HG02885 (cell line): ENCODE measurements at regions not wholly inside any gene's neighbourhood (a gene's known extent, or its start where the extent isn't known, plus 50 kb on each side); places are given as distances from the start of the nearest gene placed in this dataset.

Experiments
- ATAC-seq: cut with Tn5 transposase; IDR thresholded peaks from one replicate; pipeline ENCODE4 v1.9.1; 2021; ENCODE audit warnings: mild to moderate bottlenecking; ENCODE audit not compliant: unreplicated experiment, poor library complexity

DNA sequence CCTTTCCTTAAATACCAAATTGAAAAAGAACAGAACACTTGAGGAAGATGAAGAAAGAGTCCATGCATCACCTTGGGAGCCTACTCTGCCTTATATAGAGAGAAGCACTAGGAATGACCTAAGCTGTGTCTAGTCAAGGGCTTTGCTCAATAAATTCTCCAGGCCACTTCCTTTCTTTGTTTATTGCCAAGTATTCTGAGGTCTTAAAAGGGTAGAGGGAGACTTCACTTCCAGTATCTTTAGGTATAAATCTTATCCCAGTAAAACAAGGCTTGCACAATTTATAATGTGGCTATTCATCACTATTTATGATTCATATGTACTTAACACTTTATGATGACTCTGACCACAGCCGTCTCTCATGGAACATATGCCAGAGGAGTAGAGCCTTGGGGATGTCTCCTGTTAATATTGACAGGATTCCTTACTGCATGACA is 85.1 kb upstream of the ARHGAP5 start:
- no peak for ATAC-seq

DNA sequence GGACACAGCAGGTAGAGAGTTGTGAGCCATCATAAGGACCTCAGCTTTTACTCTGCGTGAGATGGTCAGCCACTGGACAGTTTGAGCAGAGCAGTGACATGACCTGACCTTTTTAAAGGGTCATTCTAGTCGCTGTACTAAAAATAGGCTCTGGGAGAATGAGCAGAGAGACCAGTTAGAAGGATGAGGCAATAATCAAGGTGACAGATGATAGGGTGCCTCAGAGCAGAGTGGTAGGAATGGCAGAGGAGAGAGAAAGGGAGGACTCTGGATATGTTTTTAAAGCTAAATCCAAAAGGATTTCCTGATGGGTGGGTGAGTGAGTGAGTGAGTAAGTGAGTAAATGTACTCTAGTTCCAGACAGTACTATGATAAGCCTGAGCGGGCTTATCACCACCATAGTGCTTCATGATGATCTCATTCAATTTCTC is 83.6 kb upstream of the ARHGAP5 start:
- no peak for ATAC-seq

DNA sequence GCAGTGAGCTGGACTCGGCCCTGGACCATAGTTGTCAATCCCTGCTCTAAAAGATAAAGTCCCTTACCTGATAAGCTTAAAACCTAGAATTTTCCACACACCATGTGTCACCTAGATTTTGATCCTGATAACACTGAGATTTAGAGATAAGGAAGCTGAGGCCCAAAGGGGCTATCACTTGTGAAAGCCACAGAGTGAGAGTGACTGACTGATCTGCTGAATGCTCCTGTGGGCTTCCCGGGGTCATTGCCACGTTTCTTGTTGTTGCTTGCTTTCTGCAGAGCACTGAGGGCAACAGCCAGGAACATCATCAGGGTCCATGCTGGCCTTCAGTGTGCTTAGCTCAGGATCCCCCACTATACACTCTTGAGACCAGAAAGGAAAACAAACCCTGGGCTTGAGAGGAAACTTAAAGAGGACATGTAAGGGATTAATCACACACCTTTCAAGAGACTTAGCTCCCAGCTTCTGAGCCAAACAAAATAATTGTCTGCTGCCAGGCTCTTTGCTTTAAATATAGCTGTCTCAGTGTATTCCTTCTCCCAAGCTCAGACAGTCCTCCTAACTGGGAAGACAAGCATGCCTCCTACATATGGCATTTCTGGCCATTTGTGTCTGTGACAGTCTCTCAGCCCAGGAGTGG is 82.6 kb upstream of the ARHGAP5 start:
- ATAC-seq = no peak

DNA sequence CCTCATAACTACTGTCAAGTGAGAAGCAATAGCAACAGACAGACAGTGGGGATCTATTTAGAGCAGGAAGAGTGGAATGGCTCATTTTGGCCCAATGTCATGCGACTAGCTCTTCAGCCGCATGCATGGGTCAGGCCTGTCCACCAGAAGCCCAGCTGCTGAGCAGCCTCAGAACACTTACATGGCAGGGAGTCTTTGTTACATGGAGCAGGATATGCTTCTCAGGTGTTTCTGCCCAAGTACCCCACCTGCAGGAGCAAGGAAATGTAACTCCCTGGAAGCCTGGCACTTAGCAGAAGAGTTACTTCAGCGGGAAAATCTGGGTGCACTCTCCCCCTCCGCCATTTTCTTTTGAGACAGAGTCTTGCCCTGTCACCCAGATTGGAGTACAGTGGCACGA is 73.5 kb upstream of the ARHGAP5 start:
- no peak for ATAC-seq

DNA sequence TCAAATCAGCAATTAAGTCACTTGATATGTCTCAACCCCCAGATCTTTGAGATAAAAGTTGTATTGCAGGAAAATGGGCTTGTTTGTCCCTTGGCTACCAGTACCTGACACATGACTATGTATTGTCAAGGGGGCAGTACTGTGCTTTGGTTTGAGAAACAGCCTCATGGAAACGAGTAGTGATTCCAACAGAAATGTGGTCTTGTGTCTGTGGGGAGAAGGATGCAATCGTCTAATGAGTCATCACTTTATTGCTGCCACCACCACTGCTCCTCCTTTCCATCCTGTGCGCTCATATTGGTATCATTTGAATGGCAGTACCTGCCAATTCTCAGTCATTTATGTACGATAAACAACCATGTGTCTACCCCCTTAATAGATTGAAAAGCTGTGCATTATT is 72.8 kb upstream of the ARHGAP5 start:
- no peak for ATAC-seq

DNA sequence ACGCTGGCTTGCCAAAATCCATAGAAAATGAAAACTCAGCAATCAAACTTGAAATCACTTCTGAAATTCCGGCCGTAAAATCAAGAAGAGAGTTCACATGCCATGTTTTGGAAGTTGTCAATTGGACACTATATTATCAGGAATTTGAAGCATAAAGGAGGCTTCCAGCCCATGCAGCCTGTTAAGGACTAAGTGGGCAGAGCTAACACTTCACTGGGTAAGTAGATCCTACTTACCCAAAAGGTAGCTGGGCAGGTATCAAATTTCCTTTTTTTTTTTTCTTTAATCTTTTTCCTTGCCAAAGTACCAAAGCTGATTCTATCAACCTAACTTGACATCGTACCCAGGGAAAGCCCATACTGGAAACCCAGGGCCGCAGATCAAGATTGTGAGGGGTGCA is 71.5 kb upstream of the ARHGAP5 start:
- ATAC-seq = no peak

DNA sequence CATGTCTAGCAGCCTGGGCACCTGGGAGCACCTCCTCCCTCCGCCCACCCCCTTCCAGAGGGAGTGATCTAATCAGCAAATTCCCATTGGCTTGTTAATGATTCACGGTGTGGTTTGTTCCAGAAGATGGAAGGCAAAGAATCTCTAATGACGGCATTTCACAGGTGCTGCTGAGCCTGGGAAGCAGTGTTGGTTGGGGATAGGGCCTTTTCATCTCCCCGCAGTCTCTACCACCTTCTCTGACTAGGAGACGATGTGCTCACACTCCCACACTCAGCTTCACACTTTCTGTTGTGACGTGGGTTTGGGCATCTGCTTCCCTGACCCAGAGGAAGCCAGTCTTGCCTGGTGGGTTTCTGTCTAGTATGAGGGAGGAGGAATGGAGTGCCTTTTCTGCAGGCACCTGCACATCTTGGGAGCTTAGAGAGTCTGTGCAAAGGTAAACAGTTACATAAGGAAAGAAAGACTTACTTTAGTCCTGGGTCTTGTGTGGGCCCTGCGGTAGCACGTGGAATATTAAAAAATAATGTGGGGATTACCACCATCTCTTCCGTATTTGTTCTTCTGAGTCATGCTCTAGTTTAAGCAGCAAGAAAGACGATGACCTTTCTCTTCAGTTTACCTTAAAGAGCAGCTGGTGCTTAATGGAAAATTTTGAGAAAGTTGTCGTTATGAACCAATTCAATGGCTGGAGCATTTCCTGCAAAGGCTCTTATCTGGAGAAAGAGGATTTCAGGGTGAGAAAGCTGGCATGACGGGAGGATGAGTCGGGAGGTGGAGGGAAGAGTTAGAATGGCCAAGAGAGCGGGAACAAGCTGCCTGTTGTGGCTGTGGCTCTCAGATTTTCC is 70.6 kb upstream of the ARHGAP5 start:
- ATAC-seq = no peak

DNA sequence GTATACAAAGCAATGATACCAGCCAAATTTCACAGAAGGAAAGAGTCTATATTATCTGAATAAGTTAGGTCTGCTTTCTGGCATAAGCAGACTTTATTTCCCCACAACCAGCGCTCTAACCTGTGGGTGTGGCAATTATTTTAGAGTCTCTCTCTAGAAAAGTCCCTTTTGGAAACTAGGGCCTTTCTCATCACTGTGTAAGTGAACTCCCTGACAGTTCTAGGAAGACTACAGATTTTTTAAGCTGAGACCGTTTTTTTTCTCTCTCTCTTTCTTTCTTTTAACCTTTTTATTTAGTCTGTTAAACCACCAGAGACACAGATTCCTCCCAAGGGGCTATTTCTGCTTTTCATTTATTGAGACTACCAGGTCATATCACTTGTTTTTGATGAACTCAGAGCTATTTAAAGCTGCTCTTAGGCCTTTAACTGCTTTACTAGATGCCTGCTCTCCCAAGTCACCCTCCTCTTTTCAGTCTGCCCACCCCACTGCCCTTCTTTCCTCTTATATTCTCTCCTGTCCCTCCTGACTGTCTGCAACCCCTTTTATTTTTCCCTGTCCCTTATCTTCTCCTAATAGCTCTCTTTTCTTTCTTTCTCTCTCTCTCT is 69.2 kb upstream of the ARHGAP5 start:
- no peak for ATAC-seq

DNA sequence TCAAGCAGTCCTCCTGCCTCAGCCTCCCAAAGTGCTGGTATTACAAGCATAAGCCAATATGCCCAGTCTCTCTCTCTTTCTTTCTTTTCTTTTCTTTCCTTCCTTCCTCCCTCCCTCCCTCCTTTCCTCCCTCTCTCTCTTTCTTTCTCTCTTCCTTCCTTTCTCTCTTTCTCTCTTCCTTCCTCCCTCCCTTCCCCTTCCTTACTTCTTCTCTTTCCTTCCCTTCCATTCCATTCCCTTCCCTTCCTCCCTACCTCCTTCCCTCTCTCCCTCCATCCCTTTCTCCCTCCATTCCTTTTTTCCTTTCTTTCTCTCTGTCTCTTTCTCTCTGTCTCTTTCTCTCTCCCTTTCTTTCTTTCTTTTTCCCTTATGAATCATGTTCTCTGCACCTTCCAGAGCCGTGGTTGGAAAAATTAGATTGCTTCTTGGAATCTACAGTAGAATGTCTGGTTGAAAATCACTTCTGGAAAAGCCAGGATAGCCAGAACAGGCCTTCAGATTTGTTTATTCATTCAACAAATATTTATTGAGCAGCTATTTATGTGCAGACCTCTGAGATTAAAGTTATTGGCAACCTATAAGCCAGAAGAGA is 68.4 kb upstream of the ARHGAP5 start:
- no peak for ATAC-seq

DNA sequence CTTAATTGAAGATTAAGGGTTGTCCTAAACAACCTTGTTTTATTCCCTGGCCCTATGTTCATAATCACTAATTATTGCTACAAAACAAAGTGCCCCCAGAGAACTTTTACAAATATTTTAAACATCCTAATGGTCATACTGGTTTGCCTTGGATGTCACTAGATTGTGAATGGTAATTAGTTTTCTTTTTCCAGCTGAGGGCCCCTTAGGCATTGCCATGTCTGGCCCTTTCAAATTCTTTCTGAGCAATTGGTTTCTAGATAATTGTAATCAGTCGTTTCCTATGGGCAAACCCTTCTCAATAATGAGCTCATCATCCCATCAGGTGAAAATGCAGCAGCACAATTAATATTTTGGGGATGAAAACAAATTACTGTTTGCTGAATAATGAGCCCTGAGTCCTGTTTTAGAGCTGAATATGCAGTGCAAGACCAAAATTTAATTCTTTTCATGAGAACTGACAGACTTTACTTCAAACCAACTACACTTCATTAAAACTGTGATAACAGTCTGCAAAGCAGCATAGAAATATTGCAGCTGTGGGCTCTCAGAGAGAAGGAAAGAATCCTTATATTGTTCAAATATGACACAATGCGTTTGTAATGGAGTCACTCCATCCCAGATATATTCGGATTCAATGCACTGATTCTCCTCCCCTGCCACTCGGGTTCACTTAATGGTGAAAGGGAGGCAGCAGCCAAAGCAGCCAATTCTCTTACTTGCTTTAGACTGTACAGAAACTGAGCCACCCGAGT is 67.7 kb upstream of the ARHGAP5 start:
- ATAC-seq = no peak

DNA sequence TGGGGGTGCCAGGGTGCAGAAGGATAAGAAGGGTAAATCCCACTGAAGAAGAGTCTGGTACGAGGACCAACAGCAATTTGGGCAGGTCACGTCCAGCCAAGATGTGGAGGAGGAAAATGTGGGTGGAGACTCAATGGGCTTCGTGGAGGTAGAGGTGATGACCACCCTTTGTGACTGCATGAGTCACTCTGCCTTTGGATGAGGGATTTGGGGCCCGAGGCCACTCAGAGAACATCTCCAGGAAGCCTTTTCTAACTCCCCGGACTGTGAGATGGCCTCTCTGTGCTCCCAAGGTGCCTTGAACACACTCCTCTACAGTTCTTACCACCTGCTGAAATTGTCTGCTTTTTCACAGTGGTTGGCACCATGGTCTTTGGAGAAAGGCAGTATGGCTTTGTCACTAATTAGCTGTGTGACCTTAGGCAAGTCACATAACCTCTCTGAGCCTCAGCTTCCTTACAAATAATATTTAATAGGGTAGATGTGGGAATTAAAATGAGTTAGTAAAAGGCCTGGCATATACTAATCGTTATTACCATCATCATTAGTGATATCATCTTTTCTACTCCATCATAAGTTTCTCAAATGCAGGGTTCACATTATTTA is 67.0 kb upstream of the ARHGAP5 start:
- ATAC-seq = no peak

DNA sequence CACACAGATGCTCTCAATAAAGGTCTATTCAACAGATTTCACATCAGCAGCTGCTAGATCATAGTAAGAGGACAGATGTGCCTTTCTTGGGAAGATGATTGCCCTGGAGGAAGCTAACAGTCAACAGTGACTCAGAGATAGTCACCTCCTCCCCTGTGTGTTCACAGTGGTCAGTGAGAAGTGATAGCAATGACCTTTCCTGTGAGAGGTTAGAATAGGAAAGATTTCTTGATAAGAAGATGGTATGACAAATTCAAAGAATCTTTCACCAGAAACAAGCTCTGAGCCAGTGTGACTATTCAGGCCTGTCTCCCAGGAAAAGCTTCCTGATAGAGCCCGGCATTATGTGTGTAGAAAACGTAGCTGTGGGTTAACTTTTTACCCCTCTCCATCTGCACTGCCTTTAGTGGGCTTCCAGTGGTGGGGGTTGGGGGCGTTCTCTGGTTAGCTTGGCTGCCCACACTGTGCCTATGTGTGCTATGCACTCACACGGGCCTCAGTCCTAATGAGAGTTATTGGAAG is 66.4 kb upstream of the ARHGAP5 start:
- ATAC-seq = no peak

DNA sequence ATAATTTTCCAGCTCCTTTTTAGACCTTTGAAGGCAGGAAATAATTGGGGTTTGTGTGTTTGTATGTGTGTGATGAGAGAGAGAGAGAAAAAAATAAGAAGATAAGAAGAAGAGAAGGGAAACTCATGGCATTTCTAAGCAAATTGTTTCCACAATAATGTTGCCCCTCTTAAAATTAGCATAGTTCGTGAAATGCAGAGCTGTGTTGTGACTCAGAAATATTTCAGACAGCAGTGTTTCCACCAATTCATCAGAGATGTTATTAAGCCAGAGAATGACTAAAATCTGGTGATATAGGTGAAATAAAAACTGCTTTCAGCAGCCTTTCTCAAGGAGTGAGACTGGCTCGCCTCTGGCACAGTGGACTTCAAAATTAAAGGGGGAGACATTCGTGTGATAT is 65.9 kb upstream of the ARHGAP5 start:
- no peak for ATAC-seq

DNA sequence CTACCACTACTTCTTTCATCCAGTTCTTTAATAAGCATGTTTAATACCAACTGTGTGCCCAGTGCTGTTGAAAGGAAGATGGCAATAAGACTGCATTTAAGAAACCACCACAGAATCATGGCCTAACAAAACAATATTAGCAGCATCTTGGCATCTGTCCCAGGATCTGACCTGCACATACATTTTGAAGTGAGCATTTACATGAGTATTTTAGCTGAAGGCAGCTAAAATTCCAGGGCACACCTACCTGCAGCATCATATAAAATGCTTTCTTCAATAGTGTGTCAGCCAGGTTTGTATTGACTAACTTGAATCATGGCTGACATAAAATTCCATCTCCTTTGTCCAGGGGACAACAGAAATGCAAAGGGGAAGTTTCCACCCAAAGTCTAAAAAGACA is 65.0 kb upstream of the ARHGAP5 start:
- no peak for ATAC-seq

DNA sequence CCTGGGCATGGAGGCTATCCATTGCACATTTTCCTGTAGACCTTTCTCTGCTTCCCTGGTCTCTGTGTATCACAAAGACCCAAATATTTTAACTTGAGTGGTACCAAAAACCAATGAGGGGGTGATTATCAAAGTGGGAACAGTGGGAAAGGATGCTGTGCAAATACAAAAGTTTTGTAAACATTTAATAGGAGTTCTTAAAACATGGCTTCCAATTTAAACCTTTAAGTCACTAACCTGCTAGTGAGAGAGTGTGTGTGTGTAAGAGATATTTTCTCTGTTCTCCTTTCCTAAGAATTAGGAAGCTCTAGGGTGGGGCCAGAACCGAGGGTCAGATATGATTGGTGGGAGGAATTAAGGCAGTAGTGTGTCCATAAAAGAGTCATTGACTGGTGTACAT is 64.5 kb upstream of the ARHGAP5 start:
- no peak for ATAC-seq

DNA sequence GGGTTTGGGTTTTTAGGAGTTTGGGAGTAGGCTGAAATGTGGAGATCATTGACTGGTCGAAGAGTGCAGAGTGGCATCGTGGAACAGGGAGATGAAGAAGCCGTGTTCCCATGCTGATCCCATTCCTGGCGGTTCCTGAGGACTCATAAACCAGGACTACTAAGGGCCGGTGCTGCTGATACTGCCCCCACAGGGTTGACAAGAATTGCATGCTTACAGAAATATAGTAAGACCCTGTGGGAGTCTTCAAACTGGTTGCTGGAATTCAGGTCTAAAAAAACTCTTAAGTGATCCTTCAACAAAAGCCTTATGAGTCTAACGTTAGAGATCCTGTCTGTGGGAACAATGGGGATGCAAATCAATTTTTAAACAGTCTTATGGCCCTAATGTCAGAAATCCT is 64.0 kb upstream of the ARHGAP5 start:
- ATAC-seq = no peak

DNA sequence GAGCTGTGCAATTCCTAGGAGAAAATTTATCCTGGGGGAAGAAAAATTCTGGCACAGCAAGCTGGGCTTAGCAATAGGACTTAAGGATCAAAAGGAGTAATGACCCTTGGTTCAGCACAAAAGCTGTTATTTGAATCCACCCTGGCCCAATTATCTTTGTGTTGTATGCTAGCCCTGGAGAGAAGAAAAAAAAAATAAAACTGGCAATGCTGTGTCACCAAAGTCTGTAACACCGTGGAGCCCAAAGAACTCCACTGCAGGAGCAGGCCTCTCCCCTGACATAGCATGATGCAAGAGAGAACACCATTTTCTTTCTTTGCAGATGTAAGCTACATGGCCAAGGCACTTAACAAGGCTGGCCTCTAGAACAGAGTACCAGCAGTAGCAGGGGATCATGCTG is 63.0 kb upstream of the ARHGAP5 start:
- no peak for ATAC-seq

DNA sequence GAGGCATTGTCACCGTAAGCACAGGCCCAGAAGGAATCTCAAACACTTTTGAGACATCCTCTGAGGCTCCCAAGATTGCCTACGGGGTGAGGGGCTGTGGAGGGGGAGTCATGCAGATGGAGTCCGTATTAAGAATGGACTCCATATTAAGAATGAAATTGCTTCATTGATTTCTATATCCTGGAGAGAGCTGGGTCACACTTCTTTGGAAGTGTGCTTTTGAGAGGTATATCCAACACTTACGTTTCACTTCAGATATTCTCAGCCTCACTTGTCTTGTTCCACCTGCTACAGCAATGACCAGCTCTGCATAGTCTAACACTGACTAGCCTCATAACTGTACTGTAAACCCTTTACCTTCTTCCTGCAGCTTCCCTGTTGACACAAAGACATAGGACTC is 62.6 kb upstream of the ARHGAP5 start:
- no peak for ATAC-seq

DNA sequence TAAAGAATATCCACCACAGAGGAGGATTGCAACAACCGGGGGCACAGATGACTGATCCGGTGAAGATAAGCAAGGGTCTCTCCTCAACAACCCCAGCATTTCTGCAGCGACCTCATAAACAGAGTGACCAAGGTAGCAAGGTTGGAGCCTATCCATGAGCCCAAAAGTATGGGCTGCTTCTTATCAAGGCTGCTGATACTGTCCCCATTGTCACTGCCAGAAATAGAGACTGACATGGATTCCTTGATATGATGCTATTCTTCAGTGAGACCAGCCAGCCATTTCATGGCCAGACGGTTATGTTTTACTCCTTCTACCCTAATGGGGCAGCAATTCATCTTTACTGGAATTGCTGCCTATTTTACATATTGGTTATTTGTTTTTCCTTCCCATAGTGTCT is 61.9 kb upstream of the ARHGAP5 start:
- no peak for ATAC-seq

DNA sequence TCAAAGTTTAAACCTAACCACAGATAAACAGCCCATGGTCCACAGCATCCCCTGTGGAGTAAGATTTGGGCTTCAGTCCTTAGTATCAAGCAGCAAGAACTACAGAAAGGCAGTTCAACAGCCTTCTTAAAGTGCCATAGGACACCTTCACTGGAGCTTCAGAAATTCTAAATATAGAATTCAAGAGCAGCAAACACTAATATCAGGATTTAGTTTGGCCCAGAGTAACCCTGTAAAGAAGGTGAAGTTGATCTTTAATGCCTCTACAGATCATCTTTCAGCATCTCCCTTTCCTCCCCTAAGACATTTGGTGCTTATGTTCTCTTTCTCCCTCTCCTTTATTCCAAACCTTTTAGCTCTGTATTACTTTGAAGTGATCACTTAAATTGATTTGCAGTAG is 59.5 kb upstream of the ARHGAP5 start:
- no peak for ATAC-seq
